Activated T-helper 17 cell treated with anti-CD3 and anti-CD28 coated beads, Interleukin-2, amount 50 U/mL, for 72 hours (primary cell): ENCODE measurements at regions not wholly inside any gene's neighbourhood (a gene's known extent, or its start where the extent isn't known, plus 50 kb on each side); places are given as distances from the start of the nearest gene placed in this dataset.

Experiments used
- ATAC-seq: fragments of 150-1000 bp; cut with Tn5 transposase; replicated peaks from 2 replicates; pipeline ENCODE4 v1.10.0; 2021; ENCODE audit warnings: mild to moderate bottlenecking, moderate library complexity
- H3K27ac Mint-ChIP-seq: one replicate; pipeline ENCODE4 v1.8.0; 2022; ENCODE audit warnings: mixed read lengths
- H3K27me3 Mint-ChIP-seq: one replicate; pipeline ENCODE4 v1.8.0; 2022; ENCODE audit warnings: mixed read lengths
- H3K36me3 Mint-ChIP-seq: one replicate; pipeline ENCODE4 v1.8.0; 2022; ENCODE audit warnings: low read depth, mild to moderate bottlenecking, mixed read lengths
- H3K4me1 Mint-ChIP-seq: one replicate; pipeline ENCODE4 v1.8.0; 2022; ENCODE audit warnings: mixed read lengths
- H3K4me3 Mint-ChIP-seq: one replicate; pipeline ENCODE4 v1.8.0; 2022; ENCODE audit warnings: mild to moderate bottlenecking, mixed read lengths
- H3K9me3 Mint-ChIP-seq: one replicate; pipeline ENCODE4 v1.8.0; 2022; ENCODE audit warnings: mixed read lengths

GRCh38 chr10:117601716-117602115, 59.2 kb downstream of the EMX2 start:
- no peak for ATAC-seq
- H3K4me1 Mint-ChIP-seq: no peaks in the 10 kb centered on the region
- H3K4me3 Mint-ChIP-seq: no peak overlapping the region
- H3K27me3 Mint-ChIP-seq: peaks cover 16% of the 10 kb centered on the region
- no peaks in the 10 kb centered on the region for H3K36me3 Mint-ChIP-seq
- no peaks in the 10 kb centered on the region for H3K9me3 Mint-ChIP-seq
- H3K27ac Mint-ChIP-seq: no peak overlapping the region

GRCh38 chr10:117603081-117603480, 60.5 kb downstream of the EMX2 start:
- H3K27ac Mint-ChIP-seq: no peak overlapping the region
- no peaks in the 10 kb centered on the region for H3K36me3 Mint-ChIP-seq
- H3K4me3 Mint-ChIP-seq: no peak overlapping the region
- no peaks in the 10 kb centered on the region for H3K4me1 Mint-ChIP-seq
- no peaks in the 10 kb centered on the region for H3K9me3 Mint-ChIP-seq
- ATAC-seq: no peak
- peaks cover 16% of the 10 kb centered on the region for H3K27me3 Mint-ChIP-seq

GRCh38 chr10:117603726-117604125, 61.2 kb downstream of the EMX2 start:
- ATAC-seq: no peak
- Mint-ChIP-seq H3K4me3 (no peak overlapping the region), H3K9me3 (no peaks in the 10 kb centered on the region), H3K27me3 (peaks cover 15% of the 10 kb centered on the region), H3K4me1 (no peaks in the 10 kb centered on the region), H3K36me3 (no peaks in the 10 kb centered on the region), H3K27ac (no peak overlapping the region)

- ATAC-seq: no peak
- Mint-ChIP-seq H3K4me3 (no peak overlapping the region), H3K4me1 (no peaks in the 10 kb centered on the region), H3K36me3 (no peaks in the 10 kb centered on the region), H3K27me3 (peaks cover 28% of the 10 kb centered on the region), H3K27ac (no peak overlapping the region), H3K9me3 (no peaks in the 10 kb centered on the region)
Observed at GRCh38 chr10:117609095-117609795, 66.7 kb downstream of the EMX2 start.

GRCh38 chr10:117609796-117610170, 67.2 kb downstream of the EMX2 start:
- Mint-ChIP-seq H3K36me3 (no peaks in the 10 kb centered on the region), H3K9me3 (no peaks in the 10 kb centered on the region), H3K4me3 (no peak overlapping the region), H3K27ac (no peak overlapping the region), H3K27me3 (peaks cover 32% of the 10 kb centered on the region), H3K4me1 (no peaks in the 10 kb centered on the region)
- ATAC-seq: no peak

- Mint-ChIP-seq H3K9me3 (no peaks in the 10 kb centered on the region), H3K4me3 (no peak overlapping the region), H3K27me3 (peaks cover 32% of the 10 kb centered on the region), H3K36me3 (no peaks in the 10 kb centered on the region), H3K4me1 (no peaks in the 10 kb centered on the region), H3K27ac (no peak overlapping the region)
- ATAC-seq: no peak
Observed at GRCh38 chr10:117610321-117610720, 67.8 kb downstream of the EMX2 start.

- Mint-ChIP-seq H3K4me3 (no peak overlapping the region), H3K27me3 (peaks cover 41% of the 10 kb centered on the region), H3K36me3 (no peaks in the 10 kb centered on the region), H3K27ac (no peak overlapping the region), H3K4me1 (peaks cover 9% of the 10 kb centered on the region), H3K9me3 (no peaks in the 10 kb centered on the region)
- no peak for ATAC-seq
Observed at GRCh38 chr10:117612113-117612512, 69.6 kb downstream of the EMX2 start.

- Mint-ChIP-seq H3K27me3 (peaks cover 47% of the 10 kb centered on the region), H3K4me3 (no peak overlapping the region), H3K9me3 (no peaks in the 10 kb centered on the region), H3K27ac (no peak overlapping the region), H3K4me1 (peaks cover 9% of the 10 kb centered on the region), H3K36me3 (no peaks in the 10 kb centered on the region)
- no peak for ATAC-seq
Observed at GRCh38 chr10:117615649-117616048, 73.1 kb downstream of the EMX2 start.

GRCh38 chr10:117616179-117616578, 73.6 kb downstream of the EMX2 start:
- ATAC-seq: no peak
- H3K4me3 Mint-ChIP-seq: no peak overlapping the region
- H3K27me3 Mint-ChIP-seq: peaks cover 49% of the 10 kb centered on the region
- H3K9me3 Mint-ChIP-seq: no peaks in the 10 kb centered on the region
- H3K27ac Mint-ChIP-seq: no peak overlapping the region
- H3K4me1 Mint-ChIP-seq: peaks cover 9% of the 10 kb centered on the region
- H3K36me3 Mint-ChIP-seq: no peaks in the 10 kb centered on the region

- H3K9me3 Mint-ChIP-seq: no peaks in the 10 kb centered on the region
- peaks cover 52% of the 10 kb centered on the region for H3K27me3 Mint-ChIP-seq
- H3K4me3 Mint-ChIP-seq: no peak overlapping the region
- H3K27ac Mint-ChIP-seq: no peak overlapping the region
- no peak for ATAC-seq
- no peaks in the 10 kb centered on the region for H3K36me3 Mint-ChIP-seq
- H3K4me1 Mint-ChIP-seq: peaks cover 9% of the 10 kb centered on the region
Observed at GRCh38 chr10:117617086-117617485, 74.5 kb downstream of the EMX2 start.

GRCh38 chr10:117617659-117618058, 75.1 kb downstream of the EMX2 start:
- Mint-ChIP-seq H3K4me3 (no peak overlapping the region), H3K9me3 (no peaks in the 10 kb centered on the region), H3K4me1 (peaks cover 9% of the 10 kb centered on the region), H3K27me3 (peaks cover 46% of the 10 kb centered on the region), H3K27ac (no peak overlapping the region), H3K36me3 (no peaks in the 10 kb centered on the region)
- no peak for ATAC-seq

- ATAC-seq: no peak
- Mint-ChIP-seq H3K4me1 (peaks cover 9% of the 10 kb centered on the region), H3K4me3 (no peak overlapping the region), H3K36me3 (no peaks in the 10 kb centered on the region), H3K27me3 (peaks cover 42% of the 10 kb centered on the region), H3K27ac (no peak overlapping the region), H3K9me3 (no peaks in the 10 kb centered on the region)
Observed at GRCh38 chr10:117619223-117619622, 76.7 kb downstream of the EMX2 start.

- no peak overlapping the region for H3K4me3 Mint-ChIP-seq
- H3K27me3 Mint-ChIP-seq: peaks cover 38% of the 10 kb centered on the region
- no peak overlapping the region for H3K27ac Mint-ChIP-seq
- no peaks in the 10 kb centered on the region for H3K36me3 Mint-ChIP-seq
- H3K4me1 Mint-ChIP-seq: peaks cover 9% of the 10 kb centered on the region
- H3K9me3 Mint-ChIP-seq: no peaks in the 10 kb centered on the region
- peak; percentile 49 for ATAC-seq
Observed at GRCh38 chr10:117619707-117620405, 77.3 kb downstream of the EMX2 start.

- no peak overlapping the region for H3K27ac Mint-ChIP-seq
- no peak overlapping the region for H3K4me3 Mint-ChIP-seq
- H3K36me3 Mint-ChIP-seq: no peaks in the 10 kb centered on the region
- no peak for ATAC-seq
- peaks cover 4% of the 10 kb centered on the region for H3K4me1 Mint-ChIP-seq
- peaks cover 38% of the 10 kb centered on the region for H3K27me3 Mint-ChIP-seq
- H3K9me3 Mint-ChIP-seq: no peaks in the 10 kb centered on the region
Observed at GRCh38 chr10:117621196-117621595, 78.7 kb downstream of the EMX2 start.

- no peak for ATAC-seq
- no peaks in the 10 kb centered on the region for H3K4me1 Mint-ChIP-seq
- peaks cover 34% of the 10 kb centered on the region for H3K27me3 Mint-ChIP-seq
- H3K36me3 Mint-ChIP-seq: no peaks in the 10 kb centered on the region
- no peak overlapping the region for H3K27ac Mint-ChIP-seq
- H3K4me3 Mint-ChIP-seq: no peak overlapping the region
- H3K9me3 Mint-ChIP-seq: no peaks in the 10 kb centered on the region
Observed at GRCh38 chr10:117621795-117622420, 79.4 kb downstream of the EMX2 start.
